ENCODE measurements at regions not wholly inside any gene's neighbourhood (a gene's known extent, or its start where the extent isn't known, plus 50 kb on each side); places are given as distances from the start of the nearest gene placed in this dataset.
"Not testable (repeated sequence)": the region's sequence is repeated elsewhere in the genome, so short reads cannot be mapped to it uniquely, and the experiment has no call there.

DNA sequence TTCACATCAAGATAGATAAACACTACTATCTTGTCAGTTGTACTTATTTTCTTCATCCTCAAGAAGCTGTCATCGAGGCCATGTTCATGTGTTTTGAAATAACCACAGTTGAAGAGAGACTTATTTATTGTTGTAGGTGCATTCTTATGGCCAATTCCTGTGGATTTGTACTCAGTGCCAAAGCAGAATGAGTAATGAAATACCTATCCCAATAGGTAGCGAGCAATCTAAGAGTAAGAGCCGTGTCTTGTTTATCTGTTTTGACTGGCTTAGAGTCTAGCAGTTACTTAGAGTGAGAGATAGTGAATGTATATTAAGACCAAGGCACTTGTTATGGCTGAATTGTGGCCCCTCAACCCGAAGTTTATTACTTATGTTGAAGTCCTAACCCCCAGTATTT lies 631.0 kb upstream of the SPANXN1 start:
- DNase-seq (ENCODE audit: low spot score) (no peak), ATAC-seq (ENCODE audit: low FRiP score) (no peak)
- no peak for TF ChIP-seq CTCF (IDR thresholded peaks at IDR 0.05)

GRCh38 chrX:144627947-144628346 lies 619.4 kb upstream of the SPANXN1 start:
- no peak for DNase-seq (ENCODE audit: low spot score)
- no peak for TF ChIP-seq CTCF (IDR thresholded peaks at IDR 0.05)
- no peak for ATAC-seq (ENCODE audit: low FRiP score)

DNA sequence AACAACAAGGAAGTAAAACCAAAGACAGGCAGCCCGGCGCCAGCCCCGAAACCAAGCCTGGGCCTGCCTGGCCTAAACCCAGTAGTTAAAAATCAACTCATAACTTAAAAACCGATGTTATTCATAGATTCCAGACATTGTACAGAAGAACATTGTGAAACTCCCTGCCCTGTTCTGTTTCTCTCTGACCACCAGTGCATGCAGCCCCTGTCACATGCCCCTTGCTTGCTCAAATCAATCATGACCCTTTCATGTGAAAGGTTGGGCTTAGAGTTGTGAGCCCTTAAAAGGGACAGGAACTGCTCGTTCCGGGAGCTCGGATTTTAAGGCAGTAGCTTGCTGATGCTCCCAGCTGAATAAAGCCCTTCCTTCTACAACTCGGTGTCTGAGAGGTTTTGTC lies 612.9 kb upstream of the SPANXN1 start:
- ATAC-seq (ENCODE audit: low FRiP score); DNase-seq (ENCODE audit: low spot score): not testable (repeated sequence)

DNA sequence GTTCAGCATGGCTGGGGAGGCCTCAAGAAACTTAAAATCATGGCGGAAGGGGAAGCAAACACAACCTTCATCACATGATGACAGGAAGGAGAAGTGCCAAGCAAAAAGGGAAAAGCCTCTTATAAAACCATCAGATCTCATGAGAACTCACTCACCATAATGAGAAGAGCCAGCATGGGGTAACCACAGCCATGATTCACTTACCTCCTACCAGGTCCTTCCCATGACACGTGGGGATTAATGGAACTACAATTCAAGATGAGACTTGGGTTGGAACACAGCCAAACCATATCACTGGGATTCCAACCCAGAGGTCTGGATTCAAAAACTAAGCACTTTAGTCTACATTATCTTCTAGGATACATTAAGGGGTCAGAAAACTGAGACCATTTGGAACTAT lies 609.6 kb upstream of the SPANXN1 start:
- ATAC-seq (ENCODE audit: low FRiP score) (no peak), DNase-seq (ENCODE audit: low spot score) (no peak)
- TF ChIP-seq CTCF (IDR thresholded peaks at IDR 0.05), result no peak

DNA sequence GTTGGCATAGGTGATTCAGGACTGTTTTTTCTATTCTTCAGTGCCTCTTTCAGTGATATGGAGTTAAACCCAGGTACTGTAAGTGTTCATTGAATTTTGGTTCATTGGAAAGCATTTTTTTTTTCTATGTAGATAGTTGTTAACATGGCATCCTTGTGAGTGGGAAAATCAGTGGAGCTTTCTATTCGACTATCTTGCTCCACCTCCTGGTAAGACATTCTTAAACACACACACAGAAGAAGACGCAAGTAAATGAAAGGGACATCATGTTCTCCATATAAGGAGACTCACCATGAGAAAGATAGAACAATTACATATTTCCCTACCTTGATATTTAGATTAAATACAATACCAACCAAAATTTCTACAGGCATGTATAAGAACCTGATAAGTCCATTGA lies 598.5 kb upstream of the SPANXN1 start:
- DNase-seq (ENCODE audit: low spot score) (no peak), ATAC-seq (ENCODE audit: low FRiP score) (no peak)
- no peak for TF ChIP-seq CTCF (IDR thresholded peaks at IDR 0.05)

- no peak for ATAC-seq (ENCODE audit: low FRiP score)
- no peak for TF ChIP-seq CTCF (IDR thresholded peaks at IDR 0.05)
- no peak for DNase-seq (ENCODE audit: low spot score)
Measured at GRCh38 chrX:144681501-144681900, 565.8 kb upstream of the SPANXN1 start.

GRCh38 chrX:144683247-144683646 lies 564.1 kb upstream of the SPANXN1 start:
- ATAC-seq (ENCODE audit: low FRiP score), result no peak
- no peak for DNase-seq (ENCODE audit: low spot score)

More at GRCh38 chrX:144683247-144683646, 564.1 kb upstream of the SPANXN1 start:
- TF ChIP-seq CTCF (IDR thresholded peaks at IDR 0.05), result no peak
